Gastrocnemius medialis (tissue), 4 donors: ENCODE measurements at regions not wholly inside any gene's neighbourhood (a gene's known extent, or its start where the extent isn't known, plus 50 kb on each side); places are given as distances from the start of the nearest gene placed in this dataset.
"Not testable (repeated sequence)": the region's sequence is repeated elsewhere in the genome, so short reads cannot be mapped to it uniquely, and the experiment has no call there.

ENCODE experiments used
- ATAC-seq, 2 donors: fragments of 150-250 bp; one replicate each; pipeline ENCODE4 v1.9.1; 2016
- DNase-seq, 2 donors: peaks; one replicate each; pipeline ENCODE4 v3.0.0-alpha.2; 2019
- H3K27ac ChIP-seq, 4 donors: fragments of 200-600 bp; sonication (generic); 1 replicate in 1 of 4; 2 replicates in 3 of 4; pipeline ENCODE4 v1.5.1; 2016 to 2018; ENCODE audit warnings: mild to moderate bottlenecking in 2 of 4, moderate library complexity in 1 of 4
- H3K27me3 ChIP-seq, 3 donors: fragments of 200-600 bp; sonication (generic) in 2 of 3; 1 replicate in 1 of 3; 2 replicates in 2 of 3; pipeline versions ENCODE4 v1.5.1 to v1.6.0; 2016 to 2019; ENCODE audit warnings: mild to moderate bottlenecking in 1 of 3, moderate library complexity in 1 of 3
- H3K36me3 ChIP-seq, 2 donors: fragments of 200-600 bp; sonication (generic) in 1 of 2; one replicate each; pipeline ENCODE4 v1.5.1; 2017 to 2018
- H3K4me1 ChIP-seq, 2 donors: fragments of 200-600 bp; sonication (generic) in 1 of 2; one replicate each; pipeline ENCODE4 v1.5.1; 2016 to 2017; ENCODE audit warnings: mild to moderate bottlenecking in 2 of 2
- H3K4me3 ChIP-seq, 4 donors: fragments of 200-600 bp; sonication (generic) in 3 of 4; 1 replicate in 1 of 4; 2 replicates in 3 of 4; pipeline ENCODE4 v1.5.1; 2016 to 2019; ENCODE audit warnings: mild to moderate bottlenecking in 2 of 4
- H3K9me3 ChIP-seq, 3 donors: fragments of 200-600 bp; sonication (generic) in 2 of 3; 1 replicate in 1 of 3; 2 replicates in 2 of 3; pipeline ENCODE4 v1.5.1; 2016 to 2019
- POLR2A ChIP-seq, 2 donors: fragments of 450-650 bp; IDR thresholded peaks; one replicate each; pipeline ENCODE4 v1.6.1; 2017; ENCODE audit warnings: antibody characterized with exemption in 2 of 2, mild to moderate bottlenecking in 2 of 2, moderate library complexity in 2 of 2
- in situ Hi-C, 4 donors: fragments of 200-750 bp; cut with MboI; loops; one replicate each; pipeline versions ENCODE4 v1.15.0 to v1.8.0; 2017; ENCODE audit warnings: low sequenced_read_pairs in 4 of 4
- intact Hi-C: fragments of 100-400 bp; cut with DNase I; formaldehyde crosslinking; loops from one replicate; pipeline ENCODE4 v1.15.1; 2023; ENCODE audit warnings: low total_unique reads
- TF ChIP-seq, protein P1 (sequence below), 5 experiments: fragments of 450-650 bp in 3 of 5; fragments of 200-600 bp in 2 of 5; sonication (generic) in 2 of 5; IDR thresholded peaks in 4 of 5; conservative IDR thresholded peaks in 1 of 5; 1 replicate in 4 of 5; 2 replicates in 1 of 5; pipeline ENCODE4 v1.5.1; 2016 to 2019; ENCODE audit warnings: antibody characterized with exemption in 5 of 5, mild to moderate bottlenecking in 3 of 5, moderate library complexity in 3 of 5

DNA sequence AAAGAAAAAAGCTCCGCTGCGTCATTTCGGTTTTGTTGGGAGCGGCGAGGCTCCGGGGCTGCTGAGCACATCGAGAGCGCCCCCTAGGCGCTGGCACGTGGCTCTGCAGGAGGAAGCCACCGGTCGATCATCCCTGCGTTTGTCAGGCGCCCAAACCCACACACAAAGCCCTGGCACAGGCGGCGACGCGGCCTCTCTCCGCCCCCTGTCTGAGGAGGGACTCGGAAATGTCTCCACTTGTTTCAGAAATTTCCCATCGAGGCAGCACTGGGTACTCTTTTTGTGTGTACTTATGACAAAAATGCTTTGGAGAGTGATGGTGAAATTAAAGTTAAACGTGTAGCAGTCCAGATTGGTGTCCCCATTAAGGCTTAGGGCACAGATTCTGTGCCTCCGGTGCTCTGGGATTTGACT lies 407.3 kb upstream of the ONECUT1 start:
- peak; percentile 3 to 27 for DNase-seq
- in situ Hi-C loops: no loop called here
- Histone ChIP-seq H3K9me3 (no peaks in the 10 kb centered on the region), H3K27ac (no peak overlapping the region), H3K4me3 (peak overlapping the region; percentile 18 to 36 (median 26)), H3K4me1 (no peaks in the 10 kb centered on the region), H3K36me3 (no peaks in the 10 kb centered on the region), H3K27me3 (no peaks in the 10 kb centered on the region)
- TF ChIP-seq, protein P1, sequence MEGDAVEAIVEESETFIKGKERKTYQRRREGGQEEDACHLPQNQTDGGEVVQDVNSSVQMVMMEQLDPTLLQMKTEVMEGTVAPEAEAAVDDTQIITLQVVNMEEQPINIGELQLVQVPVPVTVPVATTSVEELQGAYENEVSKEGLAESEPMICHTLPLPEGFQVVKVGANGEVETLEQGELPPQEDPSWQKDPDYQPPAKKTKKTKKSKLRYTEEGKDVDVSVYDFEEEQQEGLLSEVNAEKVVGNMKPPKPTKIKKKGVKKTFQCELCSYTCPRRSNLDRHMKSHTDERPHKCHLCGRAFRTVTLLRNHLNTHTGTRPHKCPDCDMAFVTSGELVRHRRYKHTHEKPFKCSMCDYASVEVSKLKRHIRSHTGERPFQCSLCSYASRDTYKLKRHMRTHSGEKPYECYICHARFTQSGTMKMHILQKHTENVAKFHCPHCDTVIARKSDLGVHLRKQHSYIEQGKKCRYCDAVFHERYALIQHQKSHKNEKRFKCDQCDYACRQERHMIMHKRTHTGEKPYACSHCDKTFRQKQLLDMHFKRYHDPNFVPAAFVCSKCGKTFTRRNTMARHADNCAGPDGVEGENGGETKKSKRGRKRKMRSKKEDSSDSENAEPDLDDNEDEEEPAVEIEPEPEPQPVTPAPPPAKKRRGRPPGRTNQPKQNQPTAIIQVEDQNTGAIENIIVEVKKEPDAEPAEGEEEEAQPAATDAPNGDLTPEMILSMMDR (IDR thresholded peaks at IDR 0.05 in 4 of 5, conservative IDR thresholded peaks at IDR 0.05 in 1 of 5): peak; percentile 55 to 87 (median 69)
- no peak for TF ChIP-seq POLR2A (IDR thresholded peaks at IDR 0.05)
- intact Hi-C loops: loop anchor here (2.0 kb wide), 1 partner anchor 415 kb away; no protein-coding TSS in a partner anchor
- peak in 1 of 2 donors; percentile 58 for ATAC-seq

GRCh38 chr15:53196788-53197187 lies 406.7 kb upstream of the ONECUT1 start:
- TF ChIP-seq POLR2A (IDR thresholded peaks at IDR 0.05): no peak
- TF ChIP-seq, protein P1 (IDR thresholded peaks at IDR 0.05 in 4 of 5, conservative IDR thresholded peaks at IDR 0.05 in 1 of 5): no peak
- H3K36me3 ChIP-seq: no peaks in the 10 kb centered on the region
- in situ Hi-C loops (no loop called here), intact Hi-C loops (loop anchor here (2.0 kb wide), 1 partner anchor 414 kb away; no protein-coding TSS in a partner anchor)
- no peak for ATAC-seq
- H3K4me3 ChIP-seq: peak overlapping the region in 3 of 4 donors; percentile 23 to 36 (median 29)
- H3K27ac ChIP-seq: no peak overlapping the region
- no peaks in the 10 kb centered on the region for H3K27me3 ChIP-seq
- no peak for DNase-seq
- H3K4me1 ChIP-seq: no peaks in the 10 kb centered on the region
- no peaks in the 10 kb centered on the region for H3K9me3 ChIP-seq

DNA sequence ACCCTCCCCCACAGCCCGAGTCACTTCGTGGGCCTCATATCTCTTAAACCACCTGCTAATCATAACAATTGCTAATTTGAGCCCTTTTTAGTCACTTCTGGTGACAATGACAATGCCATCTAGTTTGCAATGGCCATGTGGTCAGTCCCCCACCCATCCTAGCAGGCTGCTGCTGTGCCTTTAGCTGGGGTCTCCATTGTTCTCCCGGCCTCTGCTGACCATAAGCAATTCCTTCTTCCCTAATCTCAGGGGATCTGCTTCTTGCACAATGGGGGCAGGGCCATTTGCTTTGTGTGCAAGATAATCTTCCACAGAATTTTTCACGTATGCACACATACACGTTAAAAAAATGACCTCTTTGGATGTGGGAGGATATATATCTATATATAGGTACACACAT lies 406.1 kb upstream of the ONECUT1 start:
- TF ChIP-seq, protein P1 (IDR thresholded peaks at IDR 0.05 in 4 of 5, conservative IDR thresholded peaks at IDR 0.05 in 1 of 5): no peak
- TF ChIP-seq POLR2A (IDR thresholded peaks at IDR 0.05): no peak
- Histone ChIP-seq H3K4me1 (no peaks in the 10 kb centered on the region), H3K27me3 (no peaks in the 10 kb centered on the region), H3K36me3 (no peaks in the 10 kb centered on the region), H3K9me3 (no peaks in the 10 kb centered on the region), H3K4me3 (no peak overlapping the region), H3K27ac (no peak overlapping the region)
- no peak for DNase-seq
- intact Hi-C loops: loop anchor here (2.0 kb wide), 1 partner anchor 413 kb away; no protein-coding TSS in a partner anchor
- ATAC-seq: no peak
- in situ Hi-C loops: no loop called here

GRCh38 chr15:53193149-53193548 lies 403.0 kb upstream of the ONECUT1 start:
- H3K27ac ChIP-seq: no peak overlapping the region
- in situ Hi-C loops (no loop called here), intact Hi-C loops (no loop called here)
- no peaks in the 10 kb centered on the region for H3K9me3 ChIP-seq
- no peak overlapping the region for H3K4me3 ChIP-seq
- DNase-seq: no peak
- H3K27me3 ChIP-seq: no peaks in the 10 kb centered on the region
- ATAC-seq: no peak
- no peaks in the 10 kb centered on the region for H3K4me1 ChIP-seq
- no peaks in the 10 kb centered on the region for H3K36me3 ChIP-seq
- TF ChIP-seq, protein P1 (IDR thresholded peaks at IDR 0.05 in 4 of 5, conservative IDR thresholded peaks at IDR 0.05 in 1 of 5): no peak
- no peak for TF ChIP-seq POLR2A (IDR thresholded peaks at IDR 0.05)

DNA sequence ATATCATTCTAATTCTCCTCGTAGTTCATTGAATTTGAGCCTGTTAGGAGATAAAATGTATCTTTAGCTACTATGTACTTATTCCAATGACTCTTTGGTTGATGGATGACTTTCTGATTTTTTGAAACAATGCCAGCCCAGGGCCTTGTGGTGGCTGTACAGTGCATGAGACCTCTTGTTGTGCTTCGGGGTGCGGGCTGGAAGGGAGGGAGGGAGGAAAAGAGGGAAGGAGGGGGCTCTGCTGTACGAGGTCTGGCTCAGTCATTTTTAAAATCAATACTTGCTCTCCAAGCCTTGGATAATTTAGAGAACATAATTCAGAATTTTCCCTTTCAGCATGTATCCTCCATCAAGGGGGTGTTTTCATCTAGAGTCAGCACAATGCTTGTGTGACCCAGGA lies 399.7 kb upstream of the ONECUT1 start:
- Histone ChIP-seq H3K36me3 (no peaks in the 10 kb centered on the region), H3K4me3 (no peak overlapping the region), H3K27ac (no peak overlapping the region), H3K9me3 (no peaks in the 10 kb centered on the region), H3K27me3 (no peaks in the 10 kb centered on the region), H3K4me1 (no peaks in the 10 kb centered on the region)
- no peak for TF ChIP-seq POLR2A (IDR thresholded peaks at IDR 0.05)
- TF ChIP-seq, protein P1 (IDR thresholded peaks at IDR 0.05 in 4 of 5, conservative IDR thresholded peaks at IDR 0.05 in 1 of 5): no peak
- DNase-seq: no peak
- in situ Hi-C loops: no loop called here
- no peak for ATAC-seq
- intact Hi-C loops: no loop called here

GRCh38 chr15:53183449-53183848 lies 393.3 kb upstream of the ONECUT1 start:
- H3K9me3 ChIP-seq, ATAC-seq, H3K4me1 ChIP-seq, H3K36me3 ChIP-seq, intact Hi-C loops, H3K27me3 ChIP-seq, H3K27ac ChIP-seq, DNase-seq, in situ Hi-C loops, H3K4me3 ChIP-seq: not testable (repeated sequence)
